PC-9 (cell line): ENCODE measurements at regions not wholly inside any gene's neighbourhood (a gene's known extent, or its start where the extent isn't known, plus 50 kb on each side); places are given as distances from the start of the nearest gene placed in this dataset.

Experiments
- BruUV-seq: library from RNA; stranded (reverse); fragments of 400-500 nt; replicated peaks from 2 replicates; lab custom pipeline; 2021; lab: Mats Ljungman, UMichigan
- CTCF ChIA-PET: fragments of 300-600 bp; sonication (Branson Sonifier 250); formaldehyde crosslinking; loops from one replicate; lab custom pipeline; 2022; ENCODE audit warnings: antibody characterized with exemption; lab: Charles Lee
- POLR2A ChIA-PET: fragments of 300-600 bp; sonication (Branson Sonifier 250); formaldehyde crosslinking; loops from one replicate; lab custom pipeline; 2022; ENCODE audit warnings: antibody characterized with exemption; ENCODE audit not compliant: unreplicated experiment; lab: Charles Lee
- DNase-seq, 2 experiments: peaks; one replicate each; pipeline versions ENCODE4 v3.0.0 to v3.0.0-alpha.2; 2015 to 2022; ENCODE audit warnings: mixed read lengths in 1 of 2
- H2AFZ ChIP-seq: fragments of 200-600 bp; sonication (generic); 2 replicates; pipeline ENCODE4 v1.8.1; 2017; ENCODE audit warnings: antibody characterized with exemption
- H3F3A ChIP-seq: fragments of 200-600 bp; sonication (generic); 2 replicates; pipeline ENCODE4 v1.8.1; 2017; ENCODE audit warnings: antibody characterized with exemption, mild to moderate bottlenecking, low read depth; ENCODE audit not compliant: insufficient read depth
- H3K27ac ChIP-seq: fragments of 200-600 bp; sonication (generic); 2 replicates; pipeline ENCODE4 v1.6.1; 2016; ENCODE audit warnings: mixed run types
- H3K27me3 ChIP-seq: fragments of 200-600 bp; sonication (generic); 2 replicates; pipeline ENCODE4 v1.6.1; 2016; ENCODE audit warnings: low read depth, mixed run types; ENCODE audit not compliant: insufficient read depth
- H3K36me3 ChIP-seq: fragments of 200-600 bp; sonication (generic); 2 replicates; pipeline ENCODE4 v1.6.1; 2016; ENCODE audit warnings: low read depth, mixed run types
- H3K4me1 ChIP-seq: fragments of 200-600 bp; sonication (generic); replicated peaks from 2 replicates; pipeline ENCODE4 v1.6.1; 2016; ENCODE audit warnings: mixed run types; ENCODE audit not compliant: insufficient read depth
- H3K4me2 ChIP-seq: fragments of 200-600 bp; sonication (generic); 2 replicates; pipeline ENCODE4 v1.6.1; 2017; ENCODE audit warnings: mixed run types
- H3K4me3 ChIP-seq: fragments of 200-600 bp; sonication (generic); 2 replicates; pipeline ENCODE4 v1.6.1; 2016; ENCODE audit warnings: mixed run types
- H3K79me2 ChIP-seq: fragments of 200-600 bp; sonication (generic); 2 replicates; pipeline ENCODE4 v1.6.1; 2017; ENCODE audit warnings: low read depth, mixed run types
- H3K9me2 ChIP-seq: fragments of 200-600 bp; sonication (generic); 2 replicates; pipeline ENCODE4 v1.8.1; 2017; ENCODE audit warnings: mild to moderate bottlenecking; ENCODE audit not compliant: insufficient read depth
- H3K9me3 ChIP-seq: fragments of 200-600 bp; sonication (generic); 2 replicates; pipeline ENCODE4 v1.8.1; 2016; ENCODE audit warnings: low read depth; ENCODE audit not compliant: insufficient read depth
- H4K20me1 ChIP-seq: fragments of 200-600 bp; sonication (generic); 2 replicates; pipeline ENCODE4 v1.8.1; 2017; ENCODE audit not compliant: insufficient read depth
- EZH2 ChIP-seq: fragments of 200-600 bp; sonication (generic); IDR thresholded peaks from 2 replicates; pipeline ENCODE4 v1.8.0; 2017; ENCODE audit warnings: antibody characterized with exemption, low read depth
- intact Hi-C: fragments of 100-400 bp; cut with micrococcal nuclease; formaldehyde crosslinking; loops from one replicate; pipeline ENCODE4 v1.10.0; 2022; ENCODE audit not compliant: unreplicated experiment
- TF ChIP-seq, protein P1 (sequence below): fragments of 200-600 bp; sonication (generic); conservative IDR thresholded peaks from 2 replicates; pipeline ENCODE4 v1.6.1; 2017; ENCODE audit warnings: mixed run types, antibody characterized with exemption, mild to moderate bottlenecking, moderate library complexity

DNA sequence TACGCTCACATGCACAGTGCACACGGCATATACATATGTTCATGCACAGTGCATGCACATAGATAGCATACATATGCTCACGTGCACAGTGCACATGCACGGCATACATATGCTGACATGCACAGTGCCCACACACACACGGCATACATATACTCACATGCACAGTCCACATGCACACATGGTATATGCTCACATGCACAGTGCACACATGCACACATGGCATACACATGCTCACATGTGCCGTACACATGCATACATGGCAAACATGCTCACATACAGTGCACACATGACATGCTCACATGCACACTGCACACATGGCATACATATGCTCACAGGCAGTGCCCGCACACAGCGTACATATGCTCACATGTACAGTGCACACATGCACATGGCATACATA lies 97.7 kb upstream of the CTDP1 start:
- no peaks in the 10 kb centered on the region for H4K20me1 ChIP-seq
- DNase-seq: no peak
- ChIA-PET CTCF (no interaction called here), POLR2A (no interaction called here)
- H3F3A ChIP-seq: peaks cover 16% of the 10 kb centered on the region
- no peak overlapping the region for H3K4me2 ChIP-seq
- no peaks in the 10 kb centered on the region for H3K79me2 ChIP-seq
- H3K27ac ChIP-seq: no peak overlapping the region
- no peaks in the 10 kb centered on the region for H3K36me3 ChIP-seq
- peaks cover 49% of the 10 kb centered on the region for H3K27me3 ChIP-seq
- BruUV-seq: no TSS peak
- intact Hi-C loops: no loop called here
- no peak overlapping the region for H2AFZ ChIP-seq
- H3K4me3 ChIP-seq: no peak overlapping the region
- H3K4me1 ChIP-seq: no peaks in the 10 kb centered on the region
- no peak for TF ChIP-seq EZH2
- TF ChIP-seq, protein P1, sequence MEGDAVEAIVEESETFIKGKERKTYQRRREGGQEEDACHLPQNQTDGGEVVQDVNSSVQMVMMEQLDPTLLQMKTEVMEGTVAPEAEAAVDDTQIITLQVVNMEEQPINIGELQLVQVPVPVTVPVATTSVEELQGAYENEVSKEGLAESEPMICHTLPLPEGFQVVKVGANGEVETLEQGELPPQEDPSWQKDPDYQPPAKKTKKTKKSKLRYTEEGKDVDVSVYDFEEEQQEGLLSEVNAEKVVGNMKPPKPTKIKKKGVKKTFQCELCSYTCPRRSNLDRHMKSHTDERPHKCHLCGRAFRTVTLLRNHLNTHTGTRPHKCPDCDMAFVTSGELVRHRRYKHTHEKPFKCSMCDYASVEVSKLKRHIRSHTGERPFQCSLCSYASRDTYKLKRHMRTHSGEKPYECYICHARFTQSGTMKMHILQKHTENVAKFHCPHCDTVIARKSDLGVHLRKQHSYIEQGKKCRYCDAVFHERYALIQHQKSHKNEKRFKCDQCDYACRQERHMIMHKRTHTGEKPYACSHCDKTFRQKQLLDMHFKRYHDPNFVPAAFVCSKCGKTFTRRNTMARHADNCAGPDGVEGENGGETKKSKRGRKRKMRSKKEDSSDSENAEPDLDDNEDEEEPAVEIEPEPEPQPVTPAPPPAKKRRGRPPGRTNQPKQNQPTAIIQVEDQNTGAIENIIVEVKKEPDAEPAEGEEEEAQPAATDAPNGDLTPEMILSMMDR: no peak
- H3K9me3 ChIP-seq: peaks cover 9% of the 10 kb centered on the region; the same call in 1 of the 2 replicates
- no peaks in the 10 kb centered on the region for H3K9me2 ChIP-seq

DNA sequence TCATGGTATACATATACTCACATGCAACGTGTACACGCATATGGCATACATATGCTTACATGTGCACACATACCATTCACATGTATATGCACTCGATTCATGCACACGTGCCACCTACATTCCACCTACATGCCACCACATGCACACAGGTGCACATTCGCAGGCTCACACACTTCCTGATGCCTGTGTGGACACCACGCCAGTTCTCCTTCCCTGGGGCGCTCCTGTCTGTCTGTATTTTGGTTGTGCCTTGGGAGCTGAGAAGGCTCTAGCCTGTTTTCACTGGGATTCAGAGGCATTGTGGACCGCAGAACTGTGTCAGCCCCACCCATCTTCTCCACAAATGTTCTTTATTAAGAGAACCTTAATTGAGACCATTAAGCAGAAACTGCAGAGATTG lies 96.6 kb upstream of the CTDP1 start:
- Histone ChIP-seq H3K4me2 (no peak overlapping the region), H2AFZ (no peak overlapping the region), H4K20me1 (no peaks in the 10 kb centered on the region), H3K4me1 (no peaks in the 10 kb centered on the region), H3F3A (peaks cover 16% of the 10 kb centered on the region), H3K27ac (no peak overlapping the region), H3K79me2 (no peaks in the 10 kb centered on the region), H3K9me2 (no peaks in the 10 kb centered on the region), H3K9me3 (peaks cover 9% of the 10 kb centered on the region; the same call in 1 of the 2 replicates), H3K36me3 (no peaks in the 10 kb centered on the region), H3K27me3 (peaks cover 50% of the 10 kb centered on the region), H3K4me3 (no peak overlapping the region)
- ChIA-PET POLR2A (no interaction called here), CTCF (no interaction called here)
- intact Hi-C loops: no loop called here
- no TSS peak for BruUV-seq
- no peak for TF ChIP-seq EZH2
- TF ChIP-seq, protein P1: no peak
- no peak for DNase-seq

DNA sequence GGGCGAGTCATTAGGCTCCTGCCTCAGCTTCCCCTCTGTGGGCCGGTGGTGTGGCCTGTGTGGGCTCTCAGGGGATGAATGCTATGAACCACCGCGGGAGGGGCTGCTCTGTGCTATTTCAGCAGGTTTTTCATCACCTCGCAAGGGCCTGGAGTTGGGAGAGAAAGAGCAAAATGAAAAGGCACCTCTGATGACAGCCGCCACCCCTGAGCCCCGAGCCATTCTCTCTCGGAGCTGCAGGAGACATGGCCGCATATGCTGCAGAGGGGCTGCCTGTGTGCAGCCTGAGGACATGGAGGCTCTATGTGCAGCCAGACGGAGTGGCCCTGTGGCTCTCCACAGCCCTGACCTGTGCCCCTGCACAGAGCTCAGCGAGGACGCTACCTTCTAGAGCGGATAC lies 96.2 kb upstream of the CTDP1 start:
- intact Hi-C loops: no loop called here
- DNase-seq: no peak
- Histone ChIP-seq H2AFZ (no peak overlapping the region), H3K79me2 (no peaks in the 10 kb centered on the region), H3F3A (peaks cover 16% of the 10 kb centered on the region), H3K36me3 (no peaks in the 10 kb centered on the region), H4K20me1 (no peaks in the 10 kb centered on the region), H3K9me2 (no peaks in the 10 kb centered on the region), H3K27ac (no peak overlapping the region), H3K9me3 (peaks cover 9% of the 10 kb centered on the region; the same call in 1 of the 2 replicates), H3K27me3 (peaks cover 50% of the 10 kb centered on the region), H3K4me1 (no peaks in the 10 kb centered on the region), H3K4me2 (no peak overlapping the region), H3K4me3 (no peak overlapping the region)
- ChIA-PET CTCF (no interaction called here), POLR2A (no interaction called here)
- TF ChIP-seq, protein P1: no peak
- no peak for TF ChIP-seq EZH2
- no TSS peak for BruUV-seq
